ENCODE measurements at regions not wholly inside any gene's neighbourhood (a gene's known extent, or its start where the extent isn't known, plus 50 kb on each side); places are given as distances from the start of the nearest gene placed in this dataset.
A peak's percentile ranks its signal among the peaks of the same experiment; 100 is the strongest.
"Not testable (repeated sequence)": the region's sequence is repeated elsewhere in the genome, so short reads cannot be mapped to it uniquely, and the experiment has no call there.

DNA sequence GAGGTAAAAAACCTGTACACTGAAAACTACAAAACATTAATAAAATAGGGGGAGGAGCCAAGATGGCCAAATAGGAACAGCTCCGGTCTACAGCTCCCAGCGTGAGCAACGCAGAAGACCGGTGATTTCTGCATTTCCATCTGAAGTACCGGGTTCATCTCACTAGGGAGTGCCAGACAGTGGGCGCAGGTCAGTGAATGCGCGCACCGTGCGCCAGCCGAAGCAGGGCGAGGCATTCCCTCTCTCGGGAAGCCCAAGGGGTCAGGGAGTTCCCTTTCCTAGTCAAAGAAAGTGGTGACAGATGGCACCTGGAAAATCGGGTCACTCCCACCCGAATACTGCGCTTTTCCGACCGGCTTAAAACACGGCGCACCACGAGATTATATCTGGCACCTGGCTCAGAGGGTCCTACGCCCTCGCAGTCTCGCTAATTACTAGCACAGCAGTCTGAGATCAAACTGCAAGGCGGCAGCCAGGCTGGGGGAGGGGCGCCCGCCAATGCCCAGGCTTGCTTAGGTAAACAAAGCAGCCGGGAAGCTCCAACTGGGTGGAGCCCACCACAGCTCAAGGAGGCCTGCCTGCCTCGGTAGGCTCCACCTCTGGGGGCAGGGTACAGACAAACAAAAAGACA is 400.9 kb upstream of the FGF16 start:
- H3K9me3 Mint-ChIP-seq; H3K27me3 Mint-ChIP-seq; H3K36me3 Mint-ChIP-seq (ENCODE audit: low read depth); H3K4me1 Mint-ChIP-seq (ENCODE audit: low read depth); H3K27ac Mint-ChIP-seq; intact Hi-C loops (cut with micrococcal nuclease); H3K4me3 Mint-ChIP-seq: not testable (repeated sequence)

DNA sequence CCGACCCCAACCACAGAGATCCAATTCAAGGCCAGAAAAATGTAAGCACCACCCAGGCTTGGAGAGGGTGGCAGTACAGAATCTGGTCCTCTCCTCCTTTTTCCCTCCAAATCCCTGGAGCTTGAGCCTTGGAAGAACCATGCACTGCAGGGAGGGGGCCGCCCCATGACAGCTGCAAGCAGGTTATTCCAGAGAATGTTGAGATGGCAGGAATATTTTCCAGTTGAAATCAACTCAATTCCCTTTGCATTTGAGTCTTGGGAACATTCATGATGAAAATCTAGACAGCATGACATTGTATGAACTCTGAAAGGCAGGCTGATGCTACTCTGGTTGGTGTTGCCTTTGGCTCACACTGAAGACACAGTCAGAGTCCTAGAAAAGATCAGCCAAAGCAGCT is 386.6 kb upstream of the FGF16 start:
- Mint-ChIP-seq H3K9me3 (peaks cover 10% of the 10 kb centered on the region), H3K4me1 (ENCODE audit: low read depth) (no peaks in the 10 kb centered on the region), H3K36me3 (ENCODE audit: low read depth) (no peaks in the 10 kb centered on the region), H3K4me3 (no peak overlapping the region), H3K27me3 (no peaks in the 10 kb centered on the region), H3K27ac (no peak overlapping the region)
- intact Hi-C loops (cut with micrococcal nuclease), result no loop called here

DNA sequence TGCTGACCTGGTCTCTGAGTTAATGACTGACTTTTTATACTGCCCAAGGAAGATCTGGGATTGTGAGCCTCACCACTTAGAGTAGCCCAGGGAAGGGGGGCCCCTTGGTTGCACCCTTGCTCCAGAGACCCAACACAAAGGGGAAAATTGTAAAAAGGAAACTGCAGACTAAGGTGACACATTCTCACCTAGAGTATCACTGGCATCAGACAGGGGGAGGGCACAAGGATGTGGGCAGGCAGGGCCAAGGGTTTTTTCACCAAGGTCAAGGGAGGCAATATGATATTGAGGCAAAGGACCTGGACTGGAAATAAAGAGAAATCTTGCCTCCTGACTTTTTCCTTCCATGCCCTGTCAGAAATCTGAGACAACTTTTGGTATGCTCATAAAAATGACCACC is 386.2 kb upstream of the FGF16 start:
- H3K4me1 Mint-ChIP-seq (ENCODE audit: low read depth), result no peaks in the 10 kb centered on the region
- H3K9me3 Mint-ChIP-seq, result peaks cover 5% of the 10 kb centered on the region
- no peak overlapping the region for H3K27ac Mint-ChIP-seq
- H3K4me3 Mint-ChIP-seq, result no peak overlapping the region
- intact Hi-C loops (cut with micrococcal nuclease), result no loop called here
- no peaks in the 10 kb centered on the region for H3K36me3 Mint-ChIP-seq (ENCODE audit: low read depth)
- H3K27me3 Mint-ChIP-seq, result no peaks in the 10 kb centered on the region

DNA sequence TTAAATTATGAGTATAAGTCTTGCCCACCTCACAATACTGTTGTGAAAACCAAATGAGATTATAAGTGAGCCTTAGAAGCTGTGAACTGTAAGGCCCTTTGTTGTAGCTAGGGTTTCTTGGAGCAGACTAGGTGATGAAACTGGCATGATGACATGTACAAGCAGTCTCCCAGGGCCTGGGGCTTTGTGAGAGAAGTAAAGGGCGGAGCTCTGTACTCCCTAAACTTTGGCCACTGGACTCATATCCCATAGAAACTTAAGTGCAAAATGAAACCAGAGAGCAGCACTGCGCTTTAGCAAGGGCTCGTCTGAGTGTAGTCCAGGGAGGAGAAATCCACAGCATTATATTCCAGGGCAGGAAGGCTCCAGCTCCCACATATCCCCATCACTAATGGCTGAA is 385.6 kb upstream of the FGF16 start:
- peaks cover under 1% of the 10 kb centered on the region for H3K9me3 Mint-ChIP-seq

DNA sequence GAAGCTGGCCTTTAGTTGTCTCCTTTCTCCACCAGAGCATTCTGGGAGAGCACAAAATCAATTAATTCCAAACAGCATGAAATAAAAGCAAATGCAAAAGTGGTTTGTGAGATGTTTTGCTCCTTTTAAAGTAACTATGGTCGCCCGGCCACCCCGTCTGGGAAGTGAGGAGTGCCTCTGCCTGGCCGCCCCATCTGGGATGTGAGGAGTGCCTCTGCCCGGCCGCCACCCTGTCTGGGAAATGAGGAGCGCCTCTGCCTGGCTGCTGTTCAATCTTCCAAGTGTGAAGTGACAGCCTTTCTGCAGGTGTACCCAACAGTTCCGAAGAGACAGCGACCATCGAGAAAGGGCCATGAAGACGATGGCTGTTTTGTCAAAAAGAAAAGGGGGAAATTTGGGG is 381.3 kb upstream of the FGF16 start:
- no peaks in the 10 kb centered on the region for H3K27me3 Mint-ChIP-seq
- H3K36me3 Mint-ChIP-seq (ENCODE audit: low read depth), result no peaks in the 10 kb centered on the region
- no peaks in the 10 kb centered on the region for H3K9me3 Mint-ChIP-seq
- no peak overlapping the region for H3K27ac Mint-ChIP-seq
- peaks cover 12% of the 10 kb centered on the region for H3K4me1 Mint-ChIP-seq (ENCODE audit: low read depth)
- intact Hi-C loops (cut with micrococcal nuclease), result no loop called here
- H3K4me3 Mint-ChIP-seq, result no peak overlapping the region

More for the DNA sequence above, 385.6 kb upstream of the FGF16 start:
- Mint-ChIP-seq H3K4me3 (no peak overlapping the region), H3K36me3 (ENCODE audit: low read depth) (no peaks in the 10 kb centered on the region), H3K27me3 (no peaks in the 10 kb centered on the region), H3K27ac (no peak overlapping the region), H3K4me1 (ENCODE audit: low read depth) (no peaks in the 10 kb centered on the region)
- intact Hi-C loops (cut with micrococcal nuclease), result no loop called here

DNA sequence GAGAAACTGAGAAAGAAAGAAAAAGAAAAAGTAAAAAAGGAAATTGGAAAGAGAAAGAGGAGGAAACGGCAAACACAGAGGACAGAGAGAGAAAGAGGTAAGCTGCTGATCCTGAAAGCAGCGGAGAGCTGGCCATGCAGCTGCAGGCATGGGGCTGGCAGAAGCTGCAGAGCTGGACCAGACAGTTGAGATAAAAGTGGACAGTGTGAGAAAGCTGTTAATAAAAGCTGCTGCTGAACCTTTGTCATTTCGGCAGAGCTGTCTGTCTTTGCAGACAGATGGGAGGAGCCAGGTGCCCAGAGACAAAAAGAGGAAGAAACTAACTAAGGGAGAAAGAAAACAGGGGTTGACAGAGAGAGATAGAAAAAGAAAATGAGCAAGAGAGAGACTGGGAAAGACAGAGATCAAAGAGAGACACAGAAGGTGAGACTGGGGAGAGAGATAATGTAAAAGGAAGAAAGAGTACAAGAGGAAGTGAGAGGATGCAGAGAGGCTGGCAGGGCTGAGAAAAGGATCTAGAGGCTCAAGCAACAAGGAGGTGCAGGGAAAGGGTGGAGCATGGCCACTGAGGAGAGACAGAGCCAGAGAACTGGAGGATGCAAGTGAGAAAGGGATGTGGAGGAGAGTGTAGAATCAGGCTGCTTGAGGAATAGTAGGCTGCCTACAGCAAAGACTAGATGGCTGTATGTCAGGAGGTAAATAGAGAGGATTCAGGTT is 376.8 kb upstream of the FGF16 start:
- Mint-ChIP-seq H3K4me3 (peak overlapping the region; percentile 7), H3K4me1 (ENCODE audit: low read depth) (peaks cover 12% of the 10 kb centered on the region), H3K9me3 (no peaks in the 10 kb centered on the region), H3K36me3 (ENCODE audit: low read depth) (no peaks in the 10 kb centered on the region), H3K27ac (no peak overlapping the region), H3K27me3 (no peaks in the 10 kb centered on the region)
- intact Hi-C loops (cut with micrococcal nuclease), result no loop called here

DNA sequence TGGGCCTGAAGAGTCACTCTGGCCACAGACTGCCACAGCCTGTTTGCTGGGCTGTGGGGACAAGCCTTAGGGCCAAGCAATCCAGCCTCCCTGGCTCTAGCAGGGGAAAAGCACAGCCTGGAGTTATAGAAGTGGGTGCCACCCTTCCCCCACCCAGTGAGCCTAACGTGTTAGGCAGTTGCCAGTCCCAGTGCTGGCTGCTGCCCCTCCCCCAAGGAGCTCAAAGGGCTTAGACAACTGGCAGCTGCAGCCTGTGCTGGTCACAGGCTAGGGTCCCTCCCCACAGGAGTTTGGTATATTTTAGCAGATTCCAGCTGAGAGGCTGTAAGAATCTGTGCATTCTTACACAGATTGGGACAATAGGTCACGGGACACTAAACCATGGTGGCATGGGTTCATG is 370.3 kb upstream of the FGF16 start:
- intact Hi-C loops (cut with micrococcal nuclease), result no loop called here
- no peaks in the 10 kb centered on the region for H3K27me3 Mint-ChIP-seq
- H3K9me3 Mint-ChIP-seq, result peaks cover 30% of the 10 kb centered on the region
- H3K4me1 Mint-ChIP-seq (ENCODE audit: low read depth), result no peaks in the 10 kb centered on the region
- no peak overlapping the region for H3K27ac Mint-ChIP-seq
- H3K4me3 Mint-ChIP-seq, result no peak overlapping the region
- no peaks in the 10 kb centered on the region for H3K36me3 Mint-ChIP-seq (ENCODE audit: low read depth)

DNA sequence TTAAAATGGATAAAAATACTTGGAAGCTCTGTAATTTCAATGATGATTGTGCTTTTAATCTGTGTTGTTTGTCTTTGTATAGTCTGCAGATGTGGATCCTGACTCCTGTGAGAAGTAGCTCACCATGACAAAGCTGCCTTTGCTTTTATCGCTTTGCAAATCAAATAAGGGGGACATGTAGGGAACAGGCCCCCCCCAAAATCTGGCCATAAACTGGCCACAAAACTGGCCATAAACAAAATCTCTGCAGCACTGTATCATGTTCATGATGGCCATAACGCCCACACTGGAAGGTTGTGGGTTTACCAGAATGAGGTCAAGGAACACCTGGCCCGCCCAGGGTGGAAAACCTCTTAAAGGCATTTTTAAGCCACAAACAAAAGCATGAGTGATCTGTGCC is 366.0 kb upstream of the FGF16 start:
- H3K4me3 Mint-ChIP-seq; H3K4me1 Mint-ChIP-seq (ENCODE audit: low read depth); intact Hi-C loops (cut with micrococcal nuclease); H3K36me3 Mint-ChIP-seq (ENCODE audit: low read depth); H3K27ac Mint-ChIP-seq; H3K27me3 Mint-ChIP-seq: not testable (repeated sequence)
- H3K9me3 Mint-ChIP-seq, result peaks cover 36% of the 10 kb centered on the region

DNA sequence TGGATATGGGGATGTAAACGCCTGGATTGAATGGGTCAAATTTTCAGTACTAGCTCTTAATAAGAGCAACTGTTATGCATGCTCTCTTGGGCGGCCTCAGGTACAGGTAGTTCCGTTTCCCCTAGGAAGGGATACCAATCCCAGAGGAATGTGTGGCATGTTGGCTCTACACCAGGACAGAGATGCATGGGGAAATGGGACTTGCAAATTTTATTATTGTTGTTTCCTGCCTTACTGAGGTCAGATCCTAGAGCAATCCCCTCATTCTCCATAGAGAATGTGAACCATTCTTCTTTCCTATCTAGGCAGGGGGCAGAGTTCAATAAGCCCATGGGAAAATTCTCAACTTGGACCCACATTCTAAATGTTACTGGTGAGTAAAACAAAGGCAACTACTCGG is 361.8 kb upstream of the FGF16 start:
- intact Hi-C loops (cut with micrococcal nuclease), result no loop called here
- Mint-ChIP-seq H3K9me3 (peaks cover 15% of the 10 kb centered on the region), H3K4me3 (no peak overlapping the region), H3K27ac (no peak overlapping the region), H3K4me1 (ENCODE audit: low read depth) (no peaks in the 10 kb centered on the region), H3K27me3 (no peaks in the 10 kb centered on the region), H3K36me3 (ENCODE audit: low read depth) (no peaks in the 10 kb centered on the region)

DNA sequence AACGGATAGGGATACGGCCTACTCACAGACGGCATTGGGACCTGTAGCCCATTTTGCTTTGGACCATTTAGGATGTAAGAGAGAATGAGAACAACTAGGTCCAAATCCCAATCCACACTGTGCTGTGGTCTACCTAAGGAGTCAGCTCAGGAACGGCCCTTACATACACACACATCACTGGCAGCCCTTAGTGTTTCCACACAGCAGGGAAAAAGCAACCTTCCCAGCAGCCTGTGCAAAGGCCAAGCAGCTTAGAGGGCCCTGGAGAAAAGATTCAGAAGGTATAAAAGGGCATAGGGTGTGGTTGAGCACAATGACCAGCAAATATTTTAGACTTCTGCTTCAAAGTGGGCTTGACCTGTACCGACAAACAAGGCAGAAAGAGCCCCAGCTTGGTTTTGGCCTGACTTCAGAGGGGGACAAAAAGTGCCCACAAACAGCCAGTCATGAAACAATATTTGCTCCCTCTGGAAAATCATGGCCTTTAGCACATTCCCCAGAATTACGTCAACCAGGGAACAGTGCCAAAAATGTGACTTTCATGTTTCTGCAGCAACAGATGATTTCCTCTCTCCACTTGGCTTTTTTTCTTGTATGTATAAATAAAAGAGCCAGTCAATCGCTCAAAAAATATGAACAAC is 359.5 kb upstream of the FGF16 start:
- intact Hi-C loops (cut with micrococcal nuclease), result no loop called here
- H3K4me3 Mint-ChIP-seq, result no peak overlapping the region
- no peak overlapping the region for H3K27ac Mint-ChIP-seq
- no peaks in the 10 kb centered on the region for H3K4me1 Mint-ChIP-seq (ENCODE audit: low read depth)
- H3K27me3 Mint-ChIP-seq, result no peaks in the 10 kb centered on the region
- H3K9me3 Mint-ChIP-seq, result no peaks in the 10 kb centered on the region
- no peaks in the 10 kb centered on the region for H3K36me3 Mint-ChIP-seq (ENCODE audit: low read depth)

DNA sequence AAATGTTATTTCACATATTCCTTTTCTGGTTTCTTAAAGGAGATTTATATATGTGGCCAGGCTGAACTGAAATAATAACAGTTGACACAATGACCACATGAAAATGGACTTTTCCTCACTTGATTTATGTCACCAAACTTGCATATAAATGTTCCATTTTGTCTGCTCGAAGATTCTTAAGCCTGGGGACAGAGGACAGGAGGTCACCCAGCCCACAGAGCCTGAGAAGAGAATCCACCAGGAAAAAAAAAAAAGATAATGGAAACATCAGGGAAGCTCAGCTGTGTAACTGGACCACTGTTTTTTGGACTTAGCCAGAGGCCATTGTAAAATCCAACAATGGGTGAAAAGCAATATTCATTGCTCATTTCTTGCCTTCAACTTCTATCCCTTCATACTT is 359.0 kb upstream of the FGF16 start:
- Mint-ChIP-seq H3K27ac (no peak overlapping the region), H3K4me3 (no peak overlapping the region), H3K27me3 (no peaks in the 10 kb centered on the region), H3K36me3 (ENCODE audit: low read depth) (no peaks in the 10 kb centered on the region), H3K4me1 (ENCODE audit: low read depth) (no peaks in the 10 kb centered on the region), H3K9me3 (no peaks in the 10 kb centered on the region)
- intact Hi-C loops (cut with micrococcal nuclease), result no loop called here

DNA sequence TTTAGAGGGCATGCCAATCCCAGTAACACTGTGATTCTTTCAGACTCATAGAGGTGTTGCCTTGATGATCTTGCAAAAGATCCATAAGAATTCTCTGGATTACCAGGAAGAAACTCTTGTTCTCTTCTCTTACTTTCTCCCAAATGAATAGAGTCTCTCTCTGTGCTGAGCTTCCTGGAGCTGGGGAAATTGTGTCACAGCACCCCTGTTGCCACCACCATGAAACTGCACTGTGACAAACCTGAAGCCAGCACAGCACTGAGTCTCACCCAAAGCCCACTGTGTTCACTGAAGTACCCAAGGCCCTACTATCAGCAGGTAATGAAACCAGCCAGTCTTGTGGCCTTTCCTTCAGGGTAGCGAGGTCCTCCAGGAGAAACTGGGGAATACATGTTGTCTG is 332.7 kb upstream of the FGF16 start:
- Mint-ChIP-seq H3K36me3 (ENCODE audit: low read depth) (no peaks in the 10 kb centered on the region), H3K27ac (no peak overlapping the region), H3K4me1 (ENCODE audit: low read depth) (no peaks in the 10 kb centered on the region), H3K9me3 (no peaks in the 10 kb centered on the region), H3K27me3 (no peaks in the 10 kb centered on the region), H3K4me3 (no peak overlapping the region)
- intact Hi-C loops (cut with micrococcal nuclease), result no loop called here

DNA sequence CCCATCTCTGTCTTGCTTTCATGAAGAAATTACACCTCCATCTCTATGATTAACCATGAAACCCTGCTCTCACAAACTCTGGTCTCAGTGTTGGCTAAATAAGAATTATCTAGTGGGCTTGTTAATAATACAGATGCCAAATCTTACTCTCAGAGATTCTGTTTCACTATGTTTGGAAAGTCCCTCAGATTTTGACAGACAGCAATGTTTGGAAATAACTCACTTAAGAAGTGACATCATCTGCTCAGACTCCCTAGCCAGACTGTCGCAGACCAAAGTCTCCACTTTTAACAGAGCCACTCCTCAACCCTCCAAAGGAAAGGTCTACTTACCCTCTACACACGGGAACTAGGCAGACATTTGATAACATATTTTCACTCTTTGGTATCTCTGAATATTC is 328.5 kb upstream of the FGF16 start:
- no peaks in the 10 kb centered on the region for H3K9me3 Mint-ChIP-seq
- no peaks in the 10 kb centered on the region for H3K36me3 Mint-ChIP-seq (ENCODE audit: low read depth)
- H3K27ac Mint-ChIP-seq, result no peak overlapping the region
- no peaks in the 10 kb centered on the region for H3K27me3 Mint-ChIP-seq
- intact Hi-C loops (cut with micrococcal nuclease), result no loop called here
- H3K4me3 Mint-ChIP-seq, result no peak overlapping the region
- no peaks in the 10 kb centered on the region for H3K4me1 Mint-ChIP-seq (ENCODE audit: low read depth)

DNA sequence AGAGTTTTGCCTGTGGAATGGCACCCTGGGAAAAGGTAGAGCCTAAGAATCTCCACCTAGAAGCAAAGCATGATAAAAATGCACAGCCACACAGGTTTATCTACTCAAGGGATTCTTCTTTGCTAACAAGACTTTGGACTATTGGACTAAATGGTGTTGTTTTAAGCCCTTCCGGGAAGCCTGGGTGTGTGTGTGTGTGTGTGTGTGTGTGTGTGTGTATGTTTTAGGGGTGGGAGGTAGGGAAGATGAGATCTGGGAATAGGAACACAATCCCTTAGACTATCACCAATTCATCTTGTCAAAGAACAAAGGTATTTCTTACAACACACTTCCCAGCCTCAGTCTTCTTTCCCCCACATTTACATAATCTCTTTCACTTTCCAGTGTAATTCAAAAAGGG is 327.5 kb upstream of the FGF16 start:
- Mint-ChIP-seq H3K27ac (no peak overlapping the region), H3K36me3 (ENCODE audit: low read depth) (no peaks in the 10 kb centered on the region), H3K9me3 (no peaks in the 10 kb centered on the region), H3K4me1 (ENCODE audit: low read depth) (no peaks in the 10 kb centered on the region), H3K27me3 (no peaks in the 10 kb centered on the region), H3K4me3 (no peak overlapping the region)
- intact Hi-C loops (cut with micrococcal nuclease), result no loop called here

DNA sequence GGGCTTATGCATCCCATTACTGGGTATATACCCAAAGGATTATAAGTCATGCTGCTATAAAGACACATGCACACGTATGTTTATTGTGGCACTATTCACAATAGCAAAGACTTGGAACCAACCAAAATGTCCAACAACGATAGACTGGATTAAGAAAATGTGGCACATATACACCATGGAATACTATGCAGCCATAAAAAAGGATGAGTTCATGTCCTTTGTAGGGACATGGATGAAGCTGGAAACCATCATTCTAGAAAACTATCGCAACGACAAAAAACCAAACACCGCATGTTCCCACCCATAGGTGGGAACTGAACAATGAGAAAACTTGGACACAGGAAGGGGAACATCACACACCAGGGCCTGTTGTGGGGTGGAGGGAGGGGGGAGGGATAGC is 323.3 kb upstream of the FGF16 start:
- H3K36me3 Mint-ChIP-seq (ENCODE audit: low read depth); intact Hi-C loops (cut with micrococcal nuclease); H3K4me1 Mint-ChIP-seq (ENCODE audit: low read depth): not testable (repeated sequence)

More for the DNA sequence above, 323.3 kb upstream of the FGF16 start:
- H3K27ac Mint-ChIP-seq, H3K27me3 Mint-ChIP-seq, H3K9me3 Mint-ChIP-seq, H3K4me3 Mint-ChIP-seq: not testable (repeated sequence)

Measured in dendritic cell treated with granulocyte-macrophage colony-stimulating factor and Interleukin-4, amounts not matched to agents 40 ng/mL and 50 ng/mL, for 4 days (primary cell).